ENCODE measurements at regions not wholly inside any gene's neighbourhood (a gene's known extent, or its start where the extent isn't known, plus 50 kb on each side); places are given as distances from the start of the nearest gene placed in this dataset.

- TF ChIP-seq CTCF (IDR thresholded peaks at IDR 0.05) (no peak), EZH2phosphoT487 (IDR thresholded peaks at IDR 0.05; ENCODE audit: borderline replicate concordance, low read depth) (no peak), POLR2AphosphoS5 (IDR thresholded peaks at IDR 0.05; ENCODE audit: low read depth, low read length) (no peak), FOXM1 (IDR thresholded peaks at IDR 0.05; ENCODE audit: low read depth) (no peak)
Observed at GRCh38 chr5:58165152-58165551, 294.7 kb downstream of the PLK2 start.
